Dermis microvascular lymphatic vessel endothelial cell (primary cell): ENCODE measurements at regions not wholly inside any gene's neighbourhood (a gene's known extent, or its start where the extent isn't known, plus 50 kb on each side); places are given as distances from the start of the nearest gene placed in this dataset.

Experiments used
- DNase-seq, 2 donors: peaks; one replicate each; pipeline versions ENCODE4 v3.0.0 to v3.0.0-alpha.2; 2010; ENCODE audit warnings: low read depth in 2 of 2

DNA sequence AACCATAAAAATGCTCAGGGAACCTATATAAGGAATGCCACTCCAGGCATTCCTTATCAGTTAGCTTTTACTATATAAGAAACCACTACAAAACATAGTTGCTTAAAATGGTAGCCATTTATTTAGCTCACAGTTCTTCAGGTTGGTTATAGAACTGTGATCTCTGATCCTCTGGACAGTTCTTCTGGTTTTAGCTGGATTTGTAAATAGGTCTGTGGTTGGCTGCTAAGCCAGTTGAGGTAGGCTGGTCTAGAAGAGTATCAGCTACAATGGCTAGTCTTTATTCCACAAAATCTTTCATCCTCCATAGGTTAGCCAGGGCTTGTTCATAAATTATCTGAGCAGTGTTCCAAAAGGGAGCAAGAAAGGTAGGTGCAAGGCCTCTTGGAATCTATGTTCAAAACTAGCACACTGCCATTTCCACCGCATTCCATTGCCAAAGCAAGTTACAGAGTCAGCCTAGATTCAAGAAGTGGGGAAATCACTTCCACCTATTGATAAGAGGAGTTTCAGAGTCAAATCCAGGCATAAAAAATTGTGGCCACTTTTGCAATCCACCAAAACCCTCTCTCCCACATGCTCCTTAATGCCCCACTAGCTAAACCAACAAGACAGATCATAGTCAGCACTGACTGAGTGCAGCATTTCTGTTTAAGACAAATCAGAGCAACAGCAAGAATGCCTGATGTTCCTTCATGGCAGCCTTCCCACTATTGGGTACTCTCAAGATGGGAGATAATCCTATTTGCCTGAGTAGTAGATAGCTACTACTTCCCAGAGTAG lies 146.4 kb downstream of the IRS1 start:
- no peak for DNase-seq

DNA sequence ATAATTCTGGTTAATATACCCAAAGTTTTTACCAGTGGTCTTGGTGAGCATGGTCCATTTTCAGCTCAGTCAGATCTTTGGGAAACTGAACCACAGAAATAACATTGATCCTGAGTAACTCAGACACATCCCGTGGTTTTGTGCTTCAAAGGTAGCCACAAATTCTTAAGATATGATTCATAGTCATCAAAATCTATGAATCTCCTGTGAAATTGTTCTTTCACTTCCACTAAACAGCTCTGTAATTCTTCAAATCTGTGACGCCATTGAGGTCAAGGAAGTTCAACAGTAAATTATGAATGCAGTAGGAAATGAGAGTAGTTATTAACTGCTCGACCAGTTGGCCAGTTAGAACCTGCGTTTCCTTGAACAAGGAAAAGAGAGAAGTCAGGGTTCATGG lies 147.3 kb downstream of the IRS1 start:
- no peak for DNase-seq

DNA sequence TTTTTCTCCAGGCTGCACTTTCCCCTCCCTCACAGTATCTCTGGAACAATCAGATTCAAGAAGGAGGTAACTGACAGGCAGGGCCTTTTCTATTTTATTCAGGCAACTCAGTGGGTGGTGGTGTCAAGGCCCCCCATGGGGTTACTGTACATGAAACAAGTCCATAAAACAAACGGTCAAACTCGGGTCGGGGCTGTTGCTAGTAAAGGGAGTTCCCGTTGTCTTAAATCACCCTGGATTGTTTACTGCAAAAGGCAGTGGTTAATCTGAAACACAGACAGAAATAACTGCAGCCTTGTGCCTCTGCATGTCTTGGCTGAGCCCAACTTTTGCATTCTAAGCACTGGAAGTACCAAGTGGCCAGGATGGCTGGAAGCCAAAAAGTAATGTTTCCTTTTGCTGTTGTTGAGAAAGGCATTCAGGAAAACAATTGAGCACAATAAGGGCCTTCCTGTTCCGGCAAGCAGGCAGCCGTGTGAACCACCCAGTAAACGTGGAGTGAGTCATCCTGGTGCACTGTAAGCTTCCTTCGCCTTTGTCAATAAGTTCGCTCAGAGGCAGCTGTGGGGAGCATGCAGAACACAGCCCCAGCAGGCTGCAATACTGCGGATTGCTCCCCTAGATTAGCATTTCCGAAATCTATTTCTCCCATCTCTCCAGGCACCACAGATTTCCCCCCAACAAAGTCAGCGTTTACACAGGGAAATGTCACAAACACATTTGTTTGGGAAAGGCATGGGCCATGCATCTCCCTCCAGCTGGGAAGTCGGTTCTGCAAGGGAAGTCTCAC lies 149.6 kb downstream of the IRS1 start:
- peak; percentile 31 to 85 for DNase-seq

DNA sequence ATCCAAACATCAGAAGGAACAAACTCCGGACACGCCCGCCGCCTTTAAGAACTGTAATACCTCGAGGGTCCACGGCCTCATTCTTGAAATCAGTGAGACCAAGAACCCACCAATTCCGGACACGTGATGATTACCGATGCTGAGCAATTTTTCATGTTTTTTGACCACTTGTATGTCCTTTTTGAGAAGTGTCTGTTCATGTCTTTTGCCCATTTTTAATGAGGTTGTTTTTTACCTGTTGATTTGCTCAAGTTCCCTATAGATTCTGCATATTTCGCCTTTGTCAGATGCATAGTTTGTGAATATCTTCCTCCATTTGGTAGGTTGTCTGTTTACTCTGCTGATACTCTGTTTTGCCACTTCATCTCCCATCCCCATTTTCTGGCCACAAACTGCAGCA lies 150.4 kb downstream of the IRS1 start:
- no peak for DNase-seq

DNA sequence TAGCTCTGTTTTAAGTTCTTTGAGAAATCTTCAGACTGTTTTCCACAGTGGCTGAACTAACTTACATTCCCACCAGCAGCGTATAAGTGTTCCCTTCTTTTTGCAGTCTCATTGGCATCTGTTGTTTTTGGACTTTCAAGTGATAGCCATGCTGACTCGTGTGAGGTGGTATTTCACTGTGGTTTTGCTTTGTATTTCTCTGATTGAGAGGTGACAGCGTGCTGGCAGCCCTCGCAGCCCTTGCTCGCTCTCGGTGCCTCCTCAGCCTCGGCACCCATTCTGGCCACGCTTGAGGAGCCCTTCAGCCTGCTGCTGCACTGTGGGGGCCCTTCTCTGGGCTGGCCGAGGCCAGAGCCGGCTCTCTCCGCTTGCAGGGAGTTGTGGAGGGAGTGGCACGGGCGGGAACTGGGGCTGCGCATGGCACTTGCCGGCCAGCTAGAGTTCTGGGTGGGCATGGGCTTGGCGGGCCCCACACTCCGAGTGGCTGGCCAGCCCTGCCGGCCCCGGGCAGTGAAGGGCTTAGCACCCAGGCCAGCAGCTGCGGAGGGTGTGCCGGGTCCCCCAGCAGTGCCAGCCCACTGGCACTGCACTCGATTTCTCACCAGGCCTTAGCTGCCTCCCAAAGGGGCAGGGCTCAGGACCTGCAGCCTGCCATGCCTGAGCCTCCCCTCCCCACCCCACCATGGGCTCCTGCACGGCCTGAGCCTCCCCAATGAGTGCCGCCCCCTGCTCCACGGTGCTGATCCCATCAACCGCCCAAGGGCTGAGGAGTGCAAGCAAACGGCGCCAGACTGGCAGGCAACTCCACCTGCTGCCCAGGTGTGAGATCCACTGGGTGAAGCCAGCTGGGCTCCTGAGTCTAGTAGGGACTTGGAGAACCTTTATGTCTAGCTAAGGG lies 151.8 kb downstream of the IRS1 start:
- no peak for DNase-seq

DNA sequence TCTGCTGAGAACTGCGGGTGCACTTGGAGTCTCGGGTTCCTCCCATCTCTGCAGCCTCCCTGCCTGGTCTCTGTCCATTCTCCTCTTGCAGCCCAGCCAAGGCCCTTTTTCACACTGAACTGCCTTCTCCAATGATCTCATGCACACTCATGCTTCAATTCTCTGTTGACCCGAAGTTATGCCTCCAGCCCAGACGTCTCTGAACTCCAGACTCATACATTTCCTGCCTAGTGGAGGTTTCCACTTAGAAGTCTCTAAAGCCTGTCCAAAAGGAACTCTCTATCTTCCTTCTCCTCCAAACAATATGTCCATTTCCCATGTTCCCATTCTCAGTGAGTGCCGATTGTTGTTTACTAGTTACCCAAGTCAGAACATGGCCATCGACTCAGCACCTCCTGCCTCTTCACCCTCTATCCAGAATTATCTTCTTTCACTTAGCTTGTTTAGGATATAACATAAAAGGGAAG lies 155.2 kb downstream of the IRS1 start:
- no peak for DNase-seq

DNA sequence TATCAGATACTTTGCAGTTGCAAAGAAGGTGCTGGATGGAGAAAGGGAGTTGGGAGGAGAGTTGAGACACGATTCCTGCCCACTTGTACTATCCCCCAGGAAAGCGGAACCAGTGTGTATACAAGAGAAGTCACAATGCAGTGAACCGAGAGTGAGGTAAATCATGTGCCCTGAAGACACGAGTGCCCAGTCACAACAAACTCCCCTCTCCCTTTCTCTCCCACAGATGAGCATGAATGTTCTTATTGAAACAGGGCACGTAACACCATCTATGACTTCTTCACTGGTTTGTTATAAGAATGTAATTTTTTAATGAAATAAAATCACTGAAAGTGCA lies 155.7 kb downstream of the IRS1 start:
- no peak for DNase-seq

DNA sequence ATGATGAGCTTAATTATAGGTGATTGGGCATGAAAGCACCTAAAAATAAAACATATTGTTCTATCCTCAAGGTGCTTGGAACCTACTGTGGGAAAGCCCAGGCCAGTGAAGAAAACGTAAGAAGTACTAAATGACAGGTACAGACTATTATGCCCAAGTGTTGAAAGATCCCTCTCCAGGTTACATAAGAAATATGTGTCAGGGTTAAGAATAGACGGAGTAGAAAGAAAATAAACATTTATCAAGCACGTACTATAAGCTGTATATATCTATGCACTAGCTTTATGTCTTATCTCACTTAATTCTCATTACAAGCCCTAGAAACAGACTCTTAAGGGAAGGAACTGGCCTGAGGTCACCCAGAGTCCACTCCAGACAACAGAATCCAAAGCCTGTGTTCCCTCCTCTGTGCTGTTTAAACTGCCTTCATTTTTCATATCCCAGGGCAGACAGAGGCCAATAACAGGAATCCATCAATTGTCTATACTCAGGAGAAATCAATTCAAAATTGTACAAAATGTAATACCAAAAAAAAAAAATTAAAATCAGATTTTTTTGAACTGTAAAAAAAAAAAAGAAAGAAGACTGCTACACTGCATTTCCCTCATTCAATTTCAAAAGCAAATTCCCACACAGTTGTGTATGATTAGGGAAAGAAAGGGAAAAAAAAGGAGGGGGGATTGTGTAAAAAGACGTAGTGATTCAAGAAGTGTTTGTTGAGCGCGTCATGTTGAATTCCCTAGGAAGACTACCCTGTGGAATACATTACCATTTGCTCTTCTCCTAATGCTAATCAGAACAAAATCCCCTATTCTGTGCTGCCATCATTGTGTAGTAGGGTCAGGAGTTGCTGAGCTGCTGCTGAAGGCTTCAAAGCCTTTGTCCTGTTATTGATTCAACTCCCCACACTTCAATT lies 156.3 kb downstream of the IRS1 start:
- DNase-seq: no peak

DNA sequence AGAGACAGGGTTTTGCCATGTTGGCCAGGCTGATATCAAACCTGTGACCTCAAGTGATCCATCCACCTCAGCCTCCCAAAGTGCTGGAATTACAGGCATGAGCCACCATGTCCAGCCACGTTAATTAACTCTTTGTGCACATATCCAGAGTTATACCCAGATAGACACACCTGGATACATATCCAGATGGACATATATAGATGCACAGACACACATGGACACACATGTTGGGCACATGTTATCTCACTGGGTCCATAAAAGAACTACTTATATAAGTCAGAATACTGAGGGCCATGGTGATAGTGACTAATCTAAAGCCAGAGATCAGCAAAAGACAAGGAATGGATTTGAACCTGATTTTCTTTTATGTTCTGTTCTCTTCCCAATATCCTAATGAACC lies 158.6 kb downstream of the IRS1 start:
- DNase-seq: no peak

DNA sequence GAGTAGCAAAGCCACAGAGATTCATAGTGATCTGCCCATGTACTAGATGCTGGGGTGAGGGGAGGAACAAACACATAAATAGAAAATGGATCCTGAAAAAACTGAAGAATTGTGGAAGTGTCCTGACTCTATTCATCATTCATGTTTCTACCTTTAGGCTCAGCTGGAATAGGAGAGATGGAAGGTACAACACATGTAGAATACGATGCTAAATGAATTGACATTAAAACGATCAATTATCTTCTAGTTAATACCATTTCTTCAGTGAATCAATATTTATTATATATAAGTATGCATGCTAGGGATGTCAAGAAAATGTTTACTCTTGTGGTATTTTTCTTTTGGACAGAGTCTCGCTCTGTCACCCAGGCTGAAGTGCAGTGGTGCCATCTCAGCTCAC lies 159.1 kb downstream of the IRS1 start:
- DNase-seq: no peak

DNA sequence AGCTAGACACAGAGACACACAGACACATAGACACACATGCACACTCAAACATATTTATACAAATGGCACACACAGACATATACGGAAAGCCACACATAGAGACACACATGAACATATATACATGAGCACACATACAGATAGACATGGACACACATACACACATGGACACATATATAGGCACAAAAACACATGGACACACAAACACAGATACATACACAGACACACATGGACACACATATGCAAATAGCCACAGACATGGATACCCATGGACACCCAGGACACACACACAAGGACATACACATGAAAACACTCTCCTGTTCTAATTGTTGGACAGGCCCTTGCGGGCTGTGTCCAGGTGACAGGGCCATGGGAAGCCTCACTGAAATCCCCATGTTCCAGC lies 160.1 kb downstream of the IRS1 start:
- no peak for DNase-seq

DNA sequence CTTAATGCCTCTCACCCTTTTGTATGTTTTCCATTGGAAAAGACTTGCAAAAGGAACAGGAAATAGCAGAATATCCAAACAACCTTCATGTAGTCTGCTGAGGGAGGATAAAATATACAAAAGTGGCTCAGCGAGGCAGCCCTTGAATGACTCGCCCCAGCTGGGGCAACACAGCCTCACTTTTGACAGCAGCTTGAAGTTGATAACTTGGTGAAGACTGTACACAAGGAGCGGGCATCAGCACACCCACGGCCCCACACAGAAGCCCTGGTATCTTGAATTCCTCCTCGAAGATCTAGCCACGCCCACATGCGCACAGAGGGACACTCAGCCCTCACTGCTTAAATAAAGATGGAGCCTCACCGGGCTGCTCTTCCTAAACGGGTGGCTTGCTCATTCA lies 161.0 kb downstream of the IRS1 start:
- DNase-seq: no peak

DNA sequence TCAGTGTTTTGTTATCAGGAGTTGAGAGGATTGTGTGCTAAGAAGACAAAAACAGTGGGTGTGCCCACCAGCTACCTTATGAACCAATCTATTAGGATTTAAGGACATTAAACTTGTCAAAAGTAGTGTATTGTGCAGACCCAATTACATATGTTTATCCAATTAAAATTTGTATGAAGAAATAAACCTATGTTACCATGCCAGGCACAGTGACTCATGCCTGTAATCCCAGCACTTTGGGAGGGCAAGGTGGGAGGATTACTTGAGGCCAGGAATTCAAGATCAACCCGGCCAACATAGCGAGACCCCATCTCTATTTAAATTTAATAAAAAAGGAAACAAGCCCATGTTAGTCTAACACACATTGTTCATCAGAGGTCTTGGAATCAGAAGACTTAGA lies 162.2 kb downstream of the IRS1 start:
- no peak for DNase-seq

DNA sequence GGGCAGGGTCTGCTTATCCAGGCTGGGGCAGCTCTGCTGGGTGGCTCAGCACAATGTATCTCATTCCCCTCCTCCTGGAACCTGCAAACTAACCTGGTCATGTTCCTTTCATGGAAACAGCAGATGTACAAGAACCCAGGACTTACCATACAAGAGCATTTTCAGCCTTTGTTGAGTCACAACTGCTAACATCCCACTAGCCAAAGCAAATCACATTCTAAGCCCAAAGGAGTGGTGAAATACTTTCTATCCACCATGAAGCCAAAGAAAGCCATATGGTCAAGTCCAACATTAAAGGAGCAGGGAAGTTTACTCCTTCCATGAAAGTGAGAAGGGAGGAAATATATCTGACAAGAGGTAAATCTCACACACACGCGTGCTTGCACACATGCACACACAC lies 163.0 kb downstream of the IRS1 start:
- no peak for DNase-seq

DNA sequence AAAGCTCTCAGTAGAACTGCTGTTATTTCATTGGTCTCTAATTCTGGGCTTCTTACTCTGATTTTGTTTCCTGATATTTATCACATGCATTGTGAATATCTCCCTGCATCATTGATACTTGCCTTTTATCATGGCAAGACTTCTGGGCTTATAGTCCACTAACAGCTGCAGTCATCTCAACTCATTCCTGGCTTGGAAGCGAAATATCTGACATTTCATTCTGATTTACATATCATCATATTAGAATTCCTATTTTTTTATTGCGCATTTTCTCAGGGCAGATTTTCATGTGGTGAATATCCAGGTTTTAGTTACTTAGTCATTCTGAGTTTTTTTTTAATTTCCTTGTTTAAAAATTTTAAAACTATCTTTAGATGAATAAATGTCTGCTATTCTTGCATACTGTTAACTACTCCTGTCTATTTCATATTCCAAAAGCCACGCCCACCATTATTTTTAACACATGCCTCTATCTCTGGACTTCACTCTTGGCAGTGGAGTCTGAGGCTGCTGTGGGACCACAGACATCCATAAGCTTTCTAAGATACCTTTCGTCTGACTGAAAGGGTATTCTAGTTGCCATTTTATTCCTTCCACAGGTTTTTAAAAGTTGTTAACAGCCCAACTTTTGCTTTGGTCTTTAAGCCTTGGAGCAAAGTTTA lies 164.5 kb downstream of the IRS1 start:
- no peak for DNase-seq

DNA sequence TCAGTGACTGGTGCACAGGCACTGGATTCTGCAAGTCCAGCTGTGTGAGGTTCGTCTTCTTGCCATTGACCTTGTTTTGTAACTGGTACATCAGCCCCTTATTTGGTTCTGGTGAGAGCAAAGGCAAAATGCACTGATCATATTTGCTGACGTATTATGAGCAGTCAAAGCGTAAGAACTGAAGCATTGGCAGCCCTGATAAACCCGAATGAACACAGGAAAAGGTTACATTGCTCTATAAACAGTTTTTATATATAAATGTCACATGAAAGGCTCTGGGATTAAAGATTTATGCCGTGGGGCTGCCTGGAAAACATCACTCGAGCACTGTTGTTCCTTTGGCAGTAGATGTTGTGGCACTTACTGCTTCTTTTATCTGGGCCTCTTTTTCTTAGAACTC lies 167.9 kb downstream of the IRS1 start:
- no peak for DNase-seq

DNA sequence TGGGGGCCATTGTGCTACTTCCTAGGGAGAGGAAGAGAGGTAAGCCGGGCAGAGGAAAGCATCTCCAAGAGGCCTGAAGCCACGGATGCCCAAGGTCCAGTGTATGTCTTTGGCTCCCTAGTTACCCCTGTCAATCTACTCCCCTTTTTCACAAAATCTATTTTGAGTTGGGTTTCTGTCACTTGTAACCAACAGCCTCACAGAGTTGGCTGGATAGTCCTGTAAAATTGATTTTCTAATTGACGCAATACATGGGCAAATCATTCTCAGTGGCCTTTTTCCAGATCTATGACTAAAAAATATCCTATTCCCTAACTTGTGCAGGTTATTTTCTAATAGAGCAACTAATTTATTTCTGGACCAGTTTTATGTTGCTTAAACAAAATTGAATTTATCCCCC lies 168.4 kb downstream of the IRS1 start:
- DNase-seq: no peak

DNA sequence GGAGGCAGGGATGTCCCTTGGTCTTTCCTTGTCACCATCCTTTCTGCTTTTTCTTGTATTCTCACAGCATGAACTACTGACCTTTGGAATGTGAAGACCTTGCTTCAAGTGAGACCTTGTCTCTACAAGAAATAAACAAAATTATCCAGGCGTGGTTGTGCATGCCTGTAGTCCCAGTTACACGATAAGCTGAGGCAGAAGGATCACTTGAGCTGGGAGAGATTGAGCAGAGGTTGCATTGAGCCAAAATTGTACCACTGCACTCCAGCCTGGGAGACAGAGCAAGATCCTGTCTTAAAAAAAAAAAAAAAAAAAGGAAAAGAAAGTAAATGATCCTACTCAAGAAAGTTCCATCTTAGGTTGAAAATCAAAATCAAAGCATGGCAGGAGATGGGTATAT lies 173.7 kb downstream of the IRS1 start:
- no peak for DNase-seq

DNA sequence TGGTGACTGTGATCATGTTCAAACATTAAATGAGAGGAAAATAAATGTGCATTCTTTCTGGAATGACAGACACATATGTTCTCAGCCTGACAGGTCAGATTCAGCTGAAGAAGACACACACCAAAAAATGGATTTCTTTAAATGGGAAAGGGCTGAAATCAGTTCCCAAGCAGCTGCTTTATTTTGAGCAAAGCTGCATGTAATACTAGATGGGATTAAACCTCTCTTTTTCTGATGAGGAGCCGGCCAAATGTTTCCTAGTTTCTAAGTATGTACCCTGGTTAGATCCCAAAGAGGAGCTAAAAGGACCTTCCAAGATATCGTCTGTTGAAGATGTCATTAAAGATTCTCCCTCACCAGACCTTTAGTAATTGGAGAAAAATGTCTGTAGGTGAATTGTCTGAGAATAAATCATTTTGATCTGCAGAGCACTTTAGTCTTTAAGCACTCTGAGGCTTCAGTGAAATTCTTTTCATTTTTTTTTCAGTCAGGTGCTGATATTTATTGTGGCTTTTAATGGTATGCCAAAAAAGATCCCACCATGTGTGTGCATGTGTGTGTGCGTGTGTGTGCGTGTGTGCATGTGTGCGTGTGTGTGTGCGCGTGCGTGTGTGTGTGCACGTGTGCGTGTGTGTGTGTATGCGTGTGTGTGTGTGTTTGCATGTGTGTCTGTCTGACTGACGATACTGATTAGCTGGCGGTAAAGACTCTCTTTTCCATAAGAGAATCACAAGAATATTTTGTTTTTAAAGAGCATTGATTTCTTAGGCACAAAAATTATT lies 175.8 kb downstream of the IRS1 start:
- no peak for DNase-seq

DNA sequence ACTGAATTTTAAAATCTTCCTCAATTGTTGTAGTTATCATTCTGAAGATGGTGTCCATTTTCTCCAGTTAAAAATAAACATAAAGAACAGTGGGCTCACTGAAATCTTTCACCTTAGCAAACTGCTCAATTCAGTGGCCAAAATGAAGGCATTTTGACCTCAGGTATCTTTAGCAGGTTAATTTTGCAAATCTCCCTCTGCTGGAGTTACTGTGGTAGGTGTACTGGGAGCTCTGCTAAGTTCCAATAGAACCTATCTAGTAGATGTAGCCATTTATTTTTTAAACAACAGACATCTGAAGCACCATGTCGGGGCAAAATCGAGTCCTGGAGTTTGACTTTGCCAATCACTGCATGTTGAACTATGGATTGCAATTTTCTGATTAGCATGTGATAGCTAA lies 177.1 kb downstream of the IRS1 start:
- no peak for DNase-seq
